Esophagus muscularis mucosa (tissue), 4 donors: ENCODE measurements at regions not wholly inside any gene's neighbourhood (a gene's known extent, or its start where the extent isn't known, plus 50 kb on each side); places are given as distances from the start of the nearest gene placed in this dataset.

Source experiments
- EP300 ChIP-seq: sonication (generic); formaldehyde crosslinking; IDR thresholded peaks from one replicate; pipeline ENCODE4 v1.6.1; 2017; ENCODE audit warnings: antibody characterized with exemption
- POLR2A ChIP-seq: fragments of 450-650 bp; IDR thresholded peaks from one replicate; pipeline ENCODE4 v1.6.1; 2017; ENCODE audit warnings: antibody characterized with exemption, moderate library complexity, mild to moderate bottlenecking, low read depth
- POLR2AphosphoS5 ChIP-seq, 2 donors: sonication (generic); formaldehyde crosslinking; IDR thresholded peaks; one replicate each; pipeline ENCODE4 v1.6.1; 2017; ENCODE audit warnings: antibody characterized with exemption in 2 of 2
- TF ChIP-seq, protein P1 (sequence below), 3 experiments: fragments of 200-600 bp in 2 of 3; fragments of 450-650 bp in 1 of 3; sonication (generic) in 2 of 3; IDR thresholded peaks; one replicate each; pipeline ENCODE4 v1.5.1; 2017 to 2019; ENCODE audit warnings: antibody characterized with exemption in 3 of 3, mild to moderate bottlenecking in 2 of 3, moderate library complexity in 1 of 3

DNA sequence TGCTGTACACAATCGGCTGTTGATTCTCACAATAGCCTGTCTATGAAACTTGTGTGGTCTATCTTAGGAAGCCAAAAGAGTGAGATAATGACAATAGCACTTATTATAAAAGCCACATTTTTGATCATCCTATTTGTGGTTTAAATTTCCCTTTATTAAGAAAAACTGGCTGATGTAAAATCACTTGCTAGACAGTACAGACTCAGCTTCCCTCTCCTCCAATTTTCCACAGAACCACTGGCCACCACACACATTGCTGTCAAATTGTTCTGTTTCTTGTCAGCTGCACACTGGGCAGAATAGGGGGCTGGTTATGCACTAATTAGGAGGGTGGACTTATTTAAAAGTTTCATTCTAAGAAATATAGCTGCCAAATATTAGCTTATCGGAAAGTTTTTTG lies 425.9 kb downstream of the EPHA3 start:
- no peak for TF ChIP-seq POLR2AphosphoS5 (IDR thresholded peaks at IDR 0.05)
- TF ChIP-seq POLR2A, result no peak
- TF ChIP-seq, protein P1, sequence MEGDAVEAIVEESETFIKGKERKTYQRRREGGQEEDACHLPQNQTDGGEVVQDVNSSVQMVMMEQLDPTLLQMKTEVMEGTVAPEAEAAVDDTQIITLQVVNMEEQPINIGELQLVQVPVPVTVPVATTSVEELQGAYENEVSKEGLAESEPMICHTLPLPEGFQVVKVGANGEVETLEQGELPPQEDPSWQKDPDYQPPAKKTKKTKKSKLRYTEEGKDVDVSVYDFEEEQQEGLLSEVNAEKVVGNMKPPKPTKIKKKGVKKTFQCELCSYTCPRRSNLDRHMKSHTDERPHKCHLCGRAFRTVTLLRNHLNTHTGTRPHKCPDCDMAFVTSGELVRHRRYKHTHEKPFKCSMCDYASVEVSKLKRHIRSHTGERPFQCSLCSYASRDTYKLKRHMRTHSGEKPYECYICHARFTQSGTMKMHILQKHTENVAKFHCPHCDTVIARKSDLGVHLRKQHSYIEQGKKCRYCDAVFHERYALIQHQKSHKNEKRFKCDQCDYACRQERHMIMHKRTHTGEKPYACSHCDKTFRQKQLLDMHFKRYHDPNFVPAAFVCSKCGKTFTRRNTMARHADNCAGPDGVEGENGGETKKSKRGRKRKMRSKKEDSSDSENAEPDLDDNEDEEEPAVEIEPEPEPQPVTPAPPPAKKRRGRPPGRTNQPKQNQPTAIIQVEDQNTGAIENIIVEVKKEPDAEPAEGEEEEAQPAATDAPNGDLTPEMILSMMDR (IDR thresholded peaks at IDR 0.05), result no peak
- TF ChIP-seq EP300, result no peak
